ENCODE measurements at regions not wholly inside any gene's neighbourhood (a gene's known extent, or its start where the extent isn't known, plus 50 kb on each side); places are given as distances from the start of the nearest gene placed in this dataset.

GRCh38 chr17:69608808-69609472 is 194.4 kb downstream of the MAP2K6 start:
- Histone ChIP-seq H2AFZ (ENCODE audit: low read depth) (no peak overlapping the region), H3K4me1 (ENCODE audit: control insufficient read depth in 1 of 2, insufficient read depth in 2 of 2, low read depth in 1 of 2, low read length in 1 of 2) (peaks cover 23 to 30% of the 10 kb centered on the region in 2 experiments), H4K20me1 (ENCODE audit: insufficient read depth) (no peaks in the 10 kb centered on the region), H3K79me2 (ENCODE audit: insufficient read depth) (no peaks in the 10 kb centered on the region), H3K36me3 (replicated peaks in 1 of 2; ENCODE audit: control insufficient read depth in 1 of 2, insufficient read depth in 2 of 2, low read length in 1 of 2) (no peaks in the 10 kb centered on the region), H3K4me2 (peak overlapping the region; percentile 51), H3K27me3 (ENCODE audit: insufficient read depth) (no peaks in the 10 kb centered on the region), H3K9me2 (no peaks in the 10 kb centered on the region), H3K4me3 (ENCODE audit: low read depth in 2 of 2, low read length in 1 of 2) (peak overlapping the region in 1 of 2 experiments; percentile 24; a peak in 1 of 4 replicates), H3F3A (replicated peaks; ENCODE audit: insufficient read depth) (peaks cover 32% of the 10 kb centered on the region), H3K27ac (ENCODE audit: low read depth in 2 of 2, low read length in 1 of 2) (peak overlapping the region; percentile 96 to 99), H3K9me3 (no peaks in the 10 kb centered on the region), H3K9ac (peak overlapping the region; percentile 56)
- WGBS (ENCODE audit: low lambda C conversion rate): 9% methylated on average over 4 of the region's 4 CpGs
- CTCF ChIA-PET: interaction anchor here (0.6 to 4.4 kb wide), 21 partner anchors 9 to 1021 kb away, joined by 3 to 57 read pairs (median 4); partner anchors contain the start of gene ABCA5
- DNase-seq: no peak
- POLR2A ChIA-PET: no interaction called here
- TF ChIP-seq TCF12 (IDR thresholded peaks at IDR 0.05): peak; percentile 94
- TF ChIP-seq RXRA (IDR thresholded peaks at IDR 0.05; ENCODE audit: borderline replicate concordance, low read depth): peak; percentile 55; the same call in 1 of the 2 replicates
- peak; percentile 93 for TF ChIP-seq NFIC (IDR thresholded peaks at IDR 0.05; ENCODE audit: borderline replicate concordance)
- peak; percentile 67 for TF ChIP-seq YY1 (IDR thresholded peaks at IDR 0.05; ENCODE audit: low read depth)
- no peak for TF ChIP-seq SMC3 (IDR thresholded peaks at IDR 0.05; ENCODE audit: low read depth, low read length)
- no peak for TF ChIP-seq GATA2 (CRISPR knock-in tag; IDR thresholded peaks at IDR 0.05)
- TF ChIP-seq REST (IDR thresholded peaks at IDR 0.05; ENCODE audit: low read depth, low read length): peak; percentile 52; the same call in 1 of the 2 replicates
- 0 out of 2 replicates have a peak, but pooled peaks have one; percentile 21 for TF ChIP-seq ZBTB33 (IDR thresholded peaks at IDR 0.05; ENCODE audit: borderline replicate concordance, low read depth)
- peak; percentile 85 for TF ChIP-seq POLR2AphosphoS5 (IDR thresholded peaks at IDR 0.05; ENCODE audit: low read depth, low read length)
- TF ChIP-seq MEF2A (IDR thresholded peaks at IDR 0.05; ENCODE audit: borderline replicate concordance, low read depth): peak; percentile 88
- no peak for TF ChIP-seq MXI1 (IDR thresholded peaks at IDR 0.05; ENCODE audit: low read depth, low read length)
- TF ChIP-seq FOXJ3 (CRISPR knock-in tag; IDR thresholded peaks at IDR 0.05): no peak
- 0 out of 2 replicates have a peak, but pooled peaks have one; percentile 61 for TF ChIP-seq RFX5 (IDR thresholded peaks at IDR 0.05; ENCODE audit: low read length)
- TF ChIP-seq FOSL2 (IDR thresholded peaks at IDR 0.05; ENCODE audit: borderline replicate concordance, low read depth): peak; percentile 70
- TF ChIP-seq JUND (IDR thresholded peaks at IDR 0.05): peak; percentile 86
- TF ChIP-seq, protein P1, sequence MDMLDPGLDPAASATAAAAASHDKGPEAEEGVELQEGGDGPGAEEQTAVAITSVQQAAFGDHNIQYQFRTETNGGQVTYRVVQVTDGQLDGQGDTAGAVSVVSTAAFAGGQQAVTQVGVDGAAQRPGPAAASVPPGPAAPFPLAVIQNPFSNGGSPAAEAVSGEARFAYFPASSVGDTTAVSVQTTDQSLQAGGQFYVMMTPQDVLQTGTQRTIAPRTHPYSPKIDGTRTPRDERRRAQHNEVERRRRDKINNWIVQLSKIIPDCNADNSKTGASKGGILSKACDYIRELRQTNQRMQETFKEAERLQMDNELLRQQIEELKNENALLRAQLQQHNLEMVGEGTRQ (IDR thresholded peaks at IDR 0.05; ENCODE audit: borderline replicate concordance, low read depth, low read length): no peak
- TF ChIP-seq, protein P2, sequence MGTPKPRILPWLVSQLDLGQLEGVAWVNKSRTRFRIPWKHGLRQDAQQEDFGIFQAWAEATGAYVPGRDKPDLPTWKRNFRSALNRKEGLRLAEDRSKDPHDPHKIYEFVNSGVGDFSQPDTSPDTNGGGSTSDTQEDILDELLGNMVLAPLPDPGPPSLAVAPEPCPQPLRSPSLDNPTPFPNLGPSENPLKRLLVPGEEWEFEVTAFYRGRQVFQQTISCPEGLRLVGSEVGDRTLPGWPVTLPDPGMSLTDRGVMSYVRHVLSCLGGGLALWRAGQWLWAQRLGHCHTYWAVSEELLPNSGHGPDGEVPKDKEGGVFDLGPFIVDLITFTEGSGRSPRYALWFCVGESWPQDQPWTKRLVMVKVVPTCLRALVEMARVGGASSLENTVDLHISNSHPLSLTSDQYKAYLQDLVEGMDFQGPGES (IDR thresholded peaks at IDR 0.05; ENCODE audit: low read depth, low read length): no peak
- TF ChIP-seq RAD21 (IDR thresholded peaks at IDR 0.05; ENCODE audit: low read length): no peak
- TF ChIP-seq ELF1 (IDR thresholded peaks at IDR 0.05): peak; percentile 44; the same call in 1 of the 2 replicates
- TF ChIP-seq CTCF (IDR thresholded peaks at IDR 0.05): no peak
- TF ChIP-seq RCOR1 (IDR thresholded peaks at IDR 0.05; ENCODE audit: low read length): no peak
- TF ChIP-seq, protein P3, sequence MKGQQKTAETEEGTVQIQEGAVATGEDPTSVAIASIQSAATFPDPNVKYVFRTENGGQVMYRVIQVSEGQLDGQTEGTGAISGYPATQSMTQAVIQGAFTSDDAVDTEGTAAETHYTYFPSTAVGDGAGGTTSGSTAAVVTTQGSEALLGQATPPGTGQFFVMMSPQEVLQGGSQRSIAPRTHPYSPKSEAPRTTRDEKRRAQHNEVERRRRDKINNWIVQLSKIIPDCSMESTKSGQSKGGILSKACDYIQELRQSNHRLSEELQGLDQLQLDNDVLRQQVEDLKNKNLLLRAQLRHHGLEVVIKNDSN (IDR thresholded peaks at IDR 0.05; ENCODE audit: borderline replicate concordance, low read depth): 0 out of 2 replicates have a peak, but pooled peaks have one; percentile 17
- TF ChIP-seq NRF1 (IDR thresholded peaks at IDR 0.05; ENCODE audit: low read depth, low read length): no peak
- no peak for TF ChIP-seq SIN3A (IDR thresholded peaks at IDR 0.05; ENCODE audit: borderline replicate concordance, low read depth, low read length)

Measured in SK-N-SH (cell line).